GM18868 (cell line): ENCODE measurements at regions not wholly inside any gene's neighbourhood (a gene's known extent, or its start where the extent isn't known, plus 50 kb on each side); places are given as distances from the start of the nearest gene placed in this dataset.

Source experiments
- ATAC-seq: cut with Tn5 transposase; IDR thresholded peaks from one replicate; pipeline ENCODE4 v1.9.1; 2021; ENCODE audit warnings: mild to moderate bottlenecking, moderate library complexity; ENCODE audit not compliant: unreplicated experiment

- no peak for ATAC-seq
Observed at GRCh38 chr12:45585522-45586230, 143.8 kb upstream of the ARID2 start.

- no peak for ATAC-seq
Observed at GRCh38 chr12:45586486-45586885, 143.0 kb upstream of the ARID2 start.

DNA sequence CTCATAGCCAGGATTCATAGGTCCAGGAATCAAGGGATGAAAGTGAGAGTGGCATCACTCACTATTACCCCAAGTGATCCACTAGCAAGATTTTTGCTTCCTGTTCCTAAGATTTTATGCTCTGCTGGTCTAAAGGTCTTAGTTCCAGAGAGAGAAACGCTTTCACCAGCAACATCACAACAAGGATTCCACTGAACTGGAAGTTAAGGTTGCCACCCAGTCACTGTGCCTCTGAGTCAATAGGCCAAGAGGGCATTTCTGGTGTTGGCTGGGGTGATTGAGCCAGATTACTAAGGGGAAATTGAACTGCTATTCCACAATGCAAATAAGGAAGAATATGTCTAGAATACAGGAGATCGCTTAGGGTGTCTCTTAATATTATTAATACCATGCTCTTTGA lies 142.5 kb upstream of the ARID2 start:
- no peak for ATAC-seq

- ATAC-seq, result no peak
Observed at GRCh38 chr12:45587877-45588533, 141.5 kb upstream of the ARID2 start.

- no peak for ATAC-seq
Observed at GRCh38 chr12:45590646-45591045, 138.9 kb upstream of the ARID2 start.

DNA sequence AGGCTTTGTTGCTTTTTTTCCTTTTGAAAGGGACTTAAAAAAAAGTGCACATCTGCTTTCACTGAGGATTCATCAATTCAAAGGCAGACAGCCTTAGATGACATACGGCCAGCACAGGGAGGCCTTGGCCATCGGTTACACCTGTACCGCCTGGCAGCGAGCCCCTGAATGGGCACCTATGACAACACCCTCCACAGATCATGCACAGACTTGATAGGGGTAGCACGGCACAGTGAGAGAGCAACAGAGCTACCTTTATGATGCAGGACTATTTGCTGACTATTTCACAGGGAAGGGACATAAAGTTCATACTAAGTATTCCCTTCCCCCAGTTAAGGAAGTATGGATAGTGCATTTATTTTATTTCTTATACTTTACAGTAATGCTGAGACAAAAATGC lies 137.9 kb upstream of the ARID2 start:
- no peak for ATAC-seq

- ATAC-seq, result no peak
Observed at GRCh38 chr12:45596366-45596765, 133.1 kb upstream of the ARID2 start.

DNA sequence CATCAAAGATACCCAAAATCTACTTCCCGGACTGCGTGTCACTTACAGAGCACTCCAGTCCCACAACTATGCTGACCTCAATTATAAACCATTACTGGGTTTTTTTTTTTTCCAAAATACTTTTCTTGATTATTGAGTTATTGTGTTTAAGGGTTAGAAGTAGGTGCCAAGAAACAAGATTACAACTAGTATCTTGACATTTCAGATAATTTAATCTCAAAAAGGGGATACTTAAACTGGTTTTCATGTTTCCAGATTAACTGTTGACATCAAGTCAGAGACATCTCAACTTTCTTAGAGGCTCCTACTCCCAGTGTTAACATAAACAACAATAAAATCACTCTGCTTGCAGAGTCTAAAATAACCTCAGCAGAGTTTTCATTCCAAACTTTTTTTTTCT lies 131.2 kb upstream of the ARID2 start:
- ATAC-seq, result no peak

DNA sequence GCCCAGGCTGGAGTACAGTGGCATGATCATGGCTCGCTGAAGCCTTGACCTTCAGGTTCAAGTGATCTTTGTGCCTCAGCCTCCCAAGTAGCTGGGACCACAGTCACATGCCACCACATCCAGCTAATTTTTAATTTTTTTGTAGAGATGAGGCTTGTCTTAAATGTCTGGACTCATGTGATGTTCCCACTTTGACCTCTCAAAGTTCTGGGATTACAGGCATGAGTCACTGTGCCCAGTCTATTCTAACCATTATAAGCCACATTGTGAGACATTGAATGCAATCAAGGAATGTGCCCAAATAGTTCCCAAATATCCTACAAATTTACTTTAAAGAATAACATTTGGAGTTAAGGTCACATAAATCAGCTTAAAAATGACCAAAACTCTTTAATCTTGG lies 130.7 kb upstream of the ARID2 start:
- no peak for ATAC-seq

DNA sequence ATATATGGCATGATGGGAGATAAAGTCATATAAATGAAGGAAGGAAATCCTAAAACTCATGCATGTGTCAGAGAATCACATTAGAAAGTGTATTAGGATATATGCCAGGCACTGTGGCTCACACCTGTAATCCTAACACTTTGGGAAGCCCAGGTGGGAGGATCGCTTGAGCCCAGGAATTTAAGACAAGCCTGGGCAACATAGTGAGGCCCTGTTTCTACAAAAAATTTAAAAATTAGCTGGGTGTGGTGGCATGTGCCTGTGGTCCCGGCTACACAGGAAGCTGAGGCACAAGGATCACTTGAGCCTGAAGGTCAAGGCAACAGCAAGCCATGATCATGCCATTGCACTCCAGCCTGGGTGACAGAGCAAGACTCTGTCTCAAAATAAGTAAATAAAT lies 130.3 kb upstream of the ARID2 start:
- no peak for ATAC-seq

DNA sequence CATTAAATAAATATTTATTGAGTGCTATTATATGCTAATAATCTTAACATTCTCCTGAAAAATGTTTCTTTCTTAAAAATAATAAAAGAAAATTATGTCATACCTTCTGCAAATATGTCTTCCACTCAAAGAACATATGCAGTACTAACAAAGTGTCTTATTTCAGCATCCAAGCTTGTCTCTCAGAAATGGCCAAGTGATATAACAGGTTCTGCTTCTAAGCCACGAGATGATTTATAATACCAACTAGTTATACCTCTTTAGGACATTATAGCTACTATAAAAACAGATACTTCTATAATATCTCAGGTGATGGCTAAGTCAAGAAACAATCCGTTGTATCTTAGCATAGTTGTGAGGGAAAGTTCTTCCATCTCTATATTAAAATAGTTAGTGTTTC lies 128.1 kb upstream of the ARID2 start:
- no peak for ATAC-seq

DNA sequence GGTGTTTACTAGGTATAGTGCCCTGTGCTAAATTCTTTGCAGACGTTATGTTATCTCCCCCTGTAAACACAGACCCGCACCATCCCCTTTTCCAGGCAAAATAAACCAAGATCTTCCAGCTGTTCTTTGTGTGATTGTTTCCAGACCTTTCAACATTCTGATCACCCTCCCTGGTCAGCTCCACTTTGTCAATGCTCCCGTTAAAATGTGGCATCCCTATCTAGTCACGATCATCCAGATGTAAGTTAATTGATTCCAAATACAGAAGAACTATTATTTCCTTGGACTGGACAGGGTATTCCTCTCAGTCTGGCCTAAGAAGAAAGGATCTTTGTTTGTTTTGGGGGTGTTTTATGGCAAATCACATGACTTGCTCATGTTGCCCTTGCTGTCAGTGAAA lies 127.6 kb upstream of the ARID2 start:
- no peak for ATAC-seq

DNA sequence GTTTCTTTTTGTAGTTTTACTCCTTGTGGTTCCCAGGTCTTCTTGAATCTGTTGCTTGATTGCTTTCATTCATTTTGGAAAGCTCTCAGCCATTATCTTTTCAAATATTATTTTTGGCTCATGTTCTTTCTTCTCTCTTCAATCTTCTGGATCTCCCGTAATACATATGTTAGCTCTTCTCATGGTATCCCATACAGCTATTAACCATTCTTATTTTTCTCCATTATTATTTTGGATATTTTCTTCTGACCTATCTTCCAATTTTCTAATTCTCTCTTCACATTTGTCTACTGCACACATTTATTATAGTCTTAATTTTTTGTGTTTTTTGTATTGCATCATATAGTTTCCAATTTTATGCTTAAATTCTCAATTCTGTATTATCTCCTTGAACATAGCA lies 123.9 kb upstream of the ARID2 start:
- no peak for ATAC-seq

- ATAC-seq, result no peak
Observed at GRCh38 chr12:45611061-45611460, 118.4 kb upstream of the ARID2 start.

DNA sequence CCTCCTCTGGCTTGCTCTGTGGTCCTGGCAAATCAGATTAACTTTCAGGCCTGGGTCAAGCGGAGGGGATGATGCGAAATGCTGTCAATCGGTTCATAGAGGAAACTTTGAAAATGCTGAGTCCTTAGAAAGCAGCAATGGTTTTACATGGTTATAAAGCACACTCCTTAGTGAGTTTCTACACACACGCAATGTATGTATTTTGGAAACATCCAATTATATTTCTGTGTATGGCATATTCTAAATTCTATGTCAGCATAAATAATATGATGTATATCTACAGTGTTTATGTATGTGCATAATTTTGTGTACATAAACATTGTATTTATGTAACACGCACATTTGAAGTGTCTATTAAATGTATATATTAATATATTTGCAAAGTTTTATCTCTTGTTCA lies 118.0 kb upstream of the ARID2 start:
- ATAC-seq, result no peak

- ATAC-seq, result no peak
Observed at GRCh38 chr12:45612044-45612794, 117.3 kb upstream of the ARID2 start.

- ATAC-seq, result no peak
Observed at GRCh38 chr12:45613296-45613695, 116.2 kb upstream of the ARID2 start.

DNA sequence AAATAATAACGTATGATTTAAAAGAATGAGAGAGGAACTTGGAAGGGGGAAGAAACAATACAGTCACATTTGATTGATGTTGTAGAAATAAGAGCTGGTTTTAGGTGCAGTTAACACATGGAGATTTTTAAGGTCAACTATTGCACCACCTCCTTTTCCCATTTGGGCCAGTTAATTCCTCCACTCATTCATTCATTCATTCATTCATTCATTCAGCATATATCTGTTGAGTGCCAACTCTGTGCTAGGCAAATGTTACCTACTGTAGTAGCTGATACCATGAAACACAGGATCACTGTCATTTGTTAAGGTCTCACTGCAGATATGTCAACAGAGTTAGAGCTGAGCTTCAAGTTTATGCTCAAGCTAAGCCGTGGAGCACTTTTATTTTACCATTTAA lies 115.7 kb upstream of the ARID2 start:
- ATAC-seq, result no peak

DNA sequence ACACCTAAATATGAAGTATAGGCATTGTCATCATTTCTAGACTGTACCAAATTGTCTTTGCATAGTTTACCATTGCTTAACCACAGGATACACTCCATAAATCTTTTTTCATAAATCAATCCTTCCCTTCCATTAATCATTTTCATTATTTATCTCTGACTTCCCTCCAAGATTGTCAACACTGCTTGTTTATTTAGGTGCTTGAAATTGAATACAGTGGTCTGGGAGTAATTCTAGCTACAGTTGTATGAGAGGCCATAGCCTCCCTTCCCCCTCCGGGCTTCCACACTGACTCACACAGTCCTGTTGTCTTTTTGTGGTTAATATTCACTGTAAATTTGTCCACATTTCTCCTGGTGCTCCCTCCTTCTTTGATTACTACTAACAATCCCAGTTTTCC lies 114.2 kb upstream of the ARID2 start:
- ATAC-seq, result no peak

DNA sequence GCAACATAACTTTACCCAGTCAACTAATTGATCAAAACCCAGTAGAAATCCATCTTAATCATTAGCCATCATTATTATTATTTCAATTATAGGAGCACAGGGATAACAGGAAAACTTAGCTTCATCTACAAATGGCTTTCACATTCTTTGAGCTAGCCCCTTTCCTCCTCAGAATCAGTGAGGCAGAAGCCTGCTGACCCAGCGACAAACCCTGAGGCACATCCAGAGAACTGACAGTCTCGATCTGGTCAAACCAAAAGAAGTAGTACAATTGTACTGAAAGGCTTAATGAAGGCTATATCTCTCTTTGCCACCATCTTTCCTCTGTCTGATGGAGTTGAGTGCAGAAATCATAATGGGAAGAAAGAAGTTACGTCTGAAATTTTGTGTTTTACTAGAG lies 109.8 kb upstream of the ARID2 start:
- no peak for ATAC-seq

GRCh38 chr12:45621703-45622102 lies 107.8 kb upstream of the ARID2 start:
- ATAC-seq, result no peak
